ENCODE measurements at regions not wholly inside any gene's neighbourhood (a gene's known extent, or its start where the extent isn't known, plus 50 kb on each side); places are given as distances from the start of the nearest gene placed in this dataset.

GRCh38 chr10:83037653-83038052, 1101.7 kb upstream of the GHITM start:
- H3K27ac ChIP-seq (ENCODE audit: low read length): no peak overlapping the region
- H3K9me3 ChIP-seq (ENCODE audit: control insufficient read depth, low read length): no peaks in the 10 kb centered on the region
- H3K4me1 ChIP-seq (ENCODE audit: control insufficient read depth, insufficient read depth, low read length): no peaks in the 10 kb centered on the region
- H3K27me3 ChIP-seq (ENCODE audit: control insufficient read depth, insufficient read depth): no peaks in the 10 kb centered on the region
- intact Hi-C loops (cut with DNase I): no loop called here
- WGBS: 58% methylated on average over 2 of the region's 2 CpGs
- ATAC-seq (no peak), DNase-seq (no peak)
- no peak overlapping the region for H3K4me3 ChIP-seq (ENCODE audit: low read length)

GRCh38 chr10:83038631-83039030, 1100.7 kb upstream of the GHITM start:
- no peak overlapping the region for H3K27ac ChIP-seq (ENCODE audit: low read length)
- no peaks in the 10 kb centered on the region for H3K27me3 ChIP-seq (ENCODE audit: control insufficient read depth, insufficient read depth)
- no peak for ATAC-seq
- WGBS: 72% methylated on average over 2 of the region's 2 CpGs
- no peaks in the 10 kb centered on the region for H3K4me1 ChIP-seq (ENCODE audit: control insufficient read depth, insufficient read depth, low read length)
- DNase-seq: no peak
- intact Hi-C loops (cut with DNase I): no loop called here
- no peak overlapping the region for H3K4me3 ChIP-seq (ENCODE audit: low read length)
- no peaks in the 10 kb centered on the region for H3K9me3 ChIP-seq (ENCODE audit: control insufficient read depth, low read length)

- Histone ChIP-seq H3K27ac (ENCODE audit: low read length) (no peak overlapping the region), H3K4me3 (ENCODE audit: low read length) (no peak overlapping the region), H3K4me1 (ENCODE audit: control insufficient read depth, insufficient read depth, low read length) (no peaks in the 10 kb centered on the region), H3K9me3 (ENCODE audit: control insufficient read depth, low read length) (no peaks in the 10 kb centered on the region), H3K27me3 (ENCODE audit: control insufficient read depth, insufficient read depth) (no peaks in the 10 kb centered on the region)
- intact Hi-C loops (cut with DNase I): no loop called here
- no peak for ATAC-seq
- no peak for DNase-seq
- WGBS: 86% methylated on average over 4 of the region's 4 CpGs
Measured at GRCh38 chr10:83045731-83046130, 1093.6 kb upstream of the GHITM start.

GRCh38 chr10:83050815-83051214, 1088.5 kb upstream of the GHITM start:
- intact Hi-C loops (cut with DNase I): no loop called here
- Histone ChIP-seq H3K27ac (ENCODE audit: low read length) (no peak overlapping the region), H3K27me3 (ENCODE audit: control insufficient read depth, insufficient read depth) (peaks cover 2% of the 10 kb centered on the region), H3K4me3 (ENCODE audit: low read length) (no peak overlapping the region), H3K9me3 (ENCODE audit: control insufficient read depth, low read length) (no peaks in the 10 kb centered on the region), H3K4me1 (ENCODE audit: control insufficient read depth, insufficient read depth, low read length) (no peaks in the 10 kb centered on the region)
- DNase-seq (no peak), ATAC-seq (no peak)
- WGBS: 73% methylated on average over 3 of the region's 3 CpGs

GRCh38 chr10:83062871-83063270, 1076.4 kb upstream of the GHITM start:
- H3K27ac ChIP-seq (ENCODE audit: low read length): no peak overlapping the region
- no peaks in the 10 kb centered on the region for H3K4me1 ChIP-seq (ENCODE audit: control insufficient read depth, insufficient read depth, low read length)
- no peaks in the 10 kb centered on the region for H3K9me3 ChIP-seq (ENCODE audit: control insufficient read depth, low read length)
- ATAC-seq (no peak), DNase-seq (no peak)
- WGBS: 96% methylated on average over 2 of the region's 2 CpGs
- no peak overlapping the region for H3K4me3 ChIP-seq (ENCODE audit: low read length)
- no peaks in the 10 kb centered on the region for H3K27me3 ChIP-seq (ENCODE audit: control insufficient read depth, insufficient read depth)
- intact Hi-C loops (cut with DNase I): no loop called here

- H3K9me3 ChIP-seq (ENCODE audit: control insufficient read depth, low read length): no peaks in the 10 kb centered on the region
- no peaks in the 10 kb centered on the region for H3K4me1 ChIP-seq (ENCODE audit: control insufficient read depth, insufficient read depth, low read length)
- 88% methylated on average over 1 of the region's 1 CpG for WGBS
- no peak overlapping the region for H3K27ac ChIP-seq (ENCODE audit: low read length)
- no peaks in the 10 kb centered on the region for H3K27me3 ChIP-seq (ENCODE audit: control insufficient read depth, insufficient read depth)
- ATAC-seq: no peak
- intact Hi-C loops (cut with DNase I): no loop called here
- H3K4me3 ChIP-seq (ENCODE audit: low read length): no peak overlapping the region
- DNase-seq: no peak
Measured at GRCh38 chr10:83073472-83073871, 1065.8 kb upstream of the GHITM start.

GRCh38 chr10:83075016-83075814, 1064.1 kb upstream of the GHITM start:
- intact Hi-C loops (cut with DNase I): no loop called here
- H3K9me3 ChIP-seq (ENCODE audit: control insufficient read depth, low read length): no peaks in the 10 kb centered on the region
- H3K27ac ChIP-seq (ENCODE audit: low read length): no peak overlapping the region
- WGBS: 34% methylated on average over 4 of the region's 4 CpGs
- no peak overlapping the region for H3K4me3 ChIP-seq (ENCODE audit: low read length)
- H3K4me1 ChIP-seq (ENCODE audit: control insufficient read depth, insufficient read depth, low read length): no peaks in the 10 kb centered on the region
- no peaks in the 10 kb centered on the region for H3K27me3 ChIP-seq (ENCODE audit: control insufficient read depth, insufficient read depth)
- no peak for ATAC-seq
- DNase-seq: no peak

GRCh38 chr10:83075815-83076355, 1063.4 kb upstream of the GHITM start:
- Histone ChIP-seq H3K27me3 (ENCODE audit: control insufficient read depth, insufficient read depth) (no peaks in the 10 kb centered on the region), H3K4me1 (ENCODE audit: control insufficient read depth, insufficient read depth, low read length) (no peaks in the 10 kb centered on the region), H3K27ac (ENCODE audit: low read length) (no peak overlapping the region), H3K4me3 (ENCODE audit: low read length) (no peak overlapping the region), H3K9me3 (ENCODE audit: control insufficient read depth, low read length) (no peaks in the 10 kb centered on the region)
- ATAC-seq: no peak
- intact Hi-C loops (cut with DNase I): no loop called here
- no peak for DNase-seq

- whole genome bisulfite sequencing: 80% methylated on average over 3 of the region's 3 CpGs
- H3K27ac ChIP-seq (ENCODE audit: low read length): no peak overlapping the region
- no peak overlapping the region for H3K4me3 ChIP-seq (ENCODE audit: low read length)
- no peaks in the 10 kb centered on the region for H3K9me3 ChIP-seq (ENCODE audit: control insufficient read depth, low read length)
- no peaks in the 10 kb centered on the region for H3K4me1 ChIP-seq (ENCODE audit: control insufficient read depth, insufficient read depth, low read length)
- ATAC-seq (no peak), DNase-seq (no peak)
- intact Hi-C loops (cut with DNase I): no loop called here
- no peaks in the 10 kb centered on the region for H3K27me3 ChIP-seq (ENCODE audit: control insufficient read depth, insufficient read depth)
Measured at GRCh38 chr10:83076443-83076842, 1062.9 kb upstream of the GHITM start.

- H3K4me1 ChIP-seq (ENCODE audit: control insufficient read depth, insufficient read depth, low read length): no peaks in the 10 kb centered on the region
- H3K4me3 ChIP-seq (ENCODE audit: low read length): no peak overlapping the region
- H3K27me3 ChIP-seq (ENCODE audit: control insufficient read depth, insufficient read depth): no peaks in the 10 kb centered on the region
- no peak overlapping the region for H3K27ac ChIP-seq (ENCODE audit: low read length)
- ATAC-seq (peak in 1 of 2 donors; percentile 49), DNase-seq (no peak)
- no peaks in the 10 kb centered on the region for H3K9me3 ChIP-seq (ENCODE audit: control insufficient read depth, low read length)
- 73% methylated on average over 1 of the region's 1 CpG for WGBS
- intact Hi-C loops (cut with DNase I): no loop called here
Measured at GRCh38 chr10:83078160-83078559, 1061.1 kb upstream of the GHITM start.

- H3K9me3 ChIP-seq (ENCODE audit: control insufficient read depth, low read length): no peaks in the 10 kb centered on the region
- ATAC-seq (no peak), DNase-seq (no peak)
- intact Hi-C loops (cut with DNase I): no loop called here
- H3K4me3 ChIP-seq (ENCODE audit: low read length): no peak overlapping the region
- no peaks in the 10 kb centered on the region for H3K27me3 ChIP-seq (ENCODE audit: control insufficient read depth, insufficient read depth)
- H3K27ac ChIP-seq (ENCODE audit: low read length): no peak overlapping the region
- 94% methylated on average over 3 of the region's 3 CpGs for WGBS
- H3K4me1 ChIP-seq (ENCODE audit: control insufficient read depth, insufficient read depth, low read length): no peaks in the 10 kb centered on the region
Measured at GRCh38 chr10:83078645-83079044, 1060.7 kb upstream of the GHITM start.

GRCh38 chr10:83083831-83084230, 1055.5 kb upstream of the GHITM start:
- Histone ChIP-seq H3K9me3 (ENCODE audit: control insufficient read depth, low read length) (no peaks in the 10 kb centered on the region), H3K4me3 (ENCODE audit: low read length) (no peak overlapping the region), H3K27ac (ENCODE audit: low read length) (no peak overlapping the region), H3K4me1 (ENCODE audit: control insufficient read depth, insufficient read depth, low read length) (no peaks in the 10 kb centered on the region), H3K27me3 (ENCODE audit: control insufficient read depth, insufficient read depth) (no peaks in the 10 kb centered on the region)
- DNase-seq (no peak), ATAC-seq (no peak)
- intact Hi-C loops (cut with DNase I): no loop called here
